ENCODE measurements at regions not wholly inside any gene's neighbourhood (a gene's known extent, or its start where the extent isn't known, plus 50 kb on each side); places are given as distances from the start of the nearest gene placed in this dataset.

DNA sequence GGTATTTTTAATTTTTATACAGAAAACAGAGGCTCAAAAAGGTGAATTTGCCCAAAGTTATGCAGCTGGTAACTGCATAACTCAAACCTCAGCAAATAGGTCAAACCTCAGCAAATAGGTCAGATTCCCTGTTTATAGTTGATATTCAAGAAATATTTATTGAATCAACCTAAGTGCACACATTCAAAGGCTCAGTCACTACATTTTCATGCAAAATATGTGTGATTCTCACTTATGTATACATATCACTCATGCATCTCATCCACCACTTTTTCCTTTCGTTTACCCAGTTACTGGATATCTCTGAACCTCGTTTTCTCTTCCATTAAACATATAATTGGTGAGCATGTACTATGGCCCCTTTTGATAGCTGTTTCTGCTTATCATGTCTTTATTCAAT is 158.3 kb upstream of the C1orf21 start:
- H3K4me3 ChIP-seq (ENCODE audit: low read depth, low read length), result no peak overlapping the region
- DNase-seq (ENCODE audit: low read depth), result no peak
- TF ChIP-seq, protein P1, sequence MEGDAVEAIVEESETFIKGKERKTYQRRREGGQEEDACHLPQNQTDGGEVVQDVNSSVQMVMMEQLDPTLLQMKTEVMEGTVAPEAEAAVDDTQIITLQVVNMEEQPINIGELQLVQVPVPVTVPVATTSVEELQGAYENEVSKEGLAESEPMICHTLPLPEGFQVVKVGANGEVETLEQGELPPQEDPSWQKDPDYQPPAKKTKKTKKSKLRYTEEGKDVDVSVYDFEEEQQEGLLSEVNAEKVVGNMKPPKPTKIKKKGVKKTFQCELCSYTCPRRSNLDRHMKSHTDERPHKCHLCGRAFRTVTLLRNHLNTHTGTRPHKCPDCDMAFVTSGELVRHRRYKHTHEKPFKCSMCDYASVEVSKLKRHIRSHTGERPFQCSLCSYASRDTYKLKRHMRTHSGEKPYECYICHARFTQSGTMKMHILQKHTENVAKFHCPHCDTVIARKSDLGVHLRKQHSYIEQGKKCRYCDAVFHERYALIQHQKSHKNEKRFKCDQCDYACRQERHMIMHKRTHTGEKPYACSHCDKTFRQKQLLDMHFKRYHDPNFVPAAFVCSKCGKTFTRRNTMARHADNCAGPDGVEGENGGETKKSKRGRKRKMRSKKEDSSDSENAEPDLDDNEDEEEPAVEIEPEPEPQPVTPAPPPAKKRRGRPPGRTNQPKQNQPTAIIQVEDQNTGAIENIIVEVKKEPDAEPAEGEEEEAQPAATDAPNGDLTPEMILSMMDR (IDR thresholded peaks at IDR 0.05; ENCODE audit: insufficient read depth, low read length), result no peak

GRCh38 chr1:184237588-184237987 is 149.2 kb upstream of the C1orf21 start:
- no peak for DNase-seq (ENCODE audit: low read depth)
- no peak overlapping the region for H3K4me3 ChIP-seq (ENCODE audit: low read depth, low read length)
- TF ChIP-seq, protein P1 (IDR thresholded peaks at IDR 0.05; ENCODE audit: insufficient read depth, low read length), result no peak

DNA sequence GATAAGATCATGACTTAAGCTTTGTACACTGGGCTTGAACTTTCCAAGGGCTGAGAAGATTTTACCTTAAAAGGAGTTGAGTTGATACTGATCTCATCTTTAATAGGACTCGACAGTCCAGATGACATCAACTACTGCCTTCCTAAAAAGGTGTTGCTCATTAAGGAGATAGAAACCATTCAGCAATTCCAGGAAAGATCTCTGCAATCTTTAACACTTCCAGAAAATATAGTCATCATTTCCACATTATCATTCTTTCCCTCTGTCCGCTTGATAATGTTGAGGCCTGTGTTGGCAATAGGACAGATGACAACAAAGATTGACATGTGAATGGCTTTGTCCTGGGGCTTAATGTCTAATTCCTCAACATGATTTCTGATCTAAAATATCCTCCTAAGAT is 145.4 kb upstream of the C1orf21 start:
- no peak for DNase-seq (ENCODE audit: low read depth)
- H3K4me3 ChIP-seq (ENCODE audit: low read depth, low read length), result no peak overlapping the region
- TF ChIP-seq, protein P1 (IDR thresholded peaks at IDR 0.05; ENCODE audit: insufficient read depth, low read length), result no peak

DNA sequence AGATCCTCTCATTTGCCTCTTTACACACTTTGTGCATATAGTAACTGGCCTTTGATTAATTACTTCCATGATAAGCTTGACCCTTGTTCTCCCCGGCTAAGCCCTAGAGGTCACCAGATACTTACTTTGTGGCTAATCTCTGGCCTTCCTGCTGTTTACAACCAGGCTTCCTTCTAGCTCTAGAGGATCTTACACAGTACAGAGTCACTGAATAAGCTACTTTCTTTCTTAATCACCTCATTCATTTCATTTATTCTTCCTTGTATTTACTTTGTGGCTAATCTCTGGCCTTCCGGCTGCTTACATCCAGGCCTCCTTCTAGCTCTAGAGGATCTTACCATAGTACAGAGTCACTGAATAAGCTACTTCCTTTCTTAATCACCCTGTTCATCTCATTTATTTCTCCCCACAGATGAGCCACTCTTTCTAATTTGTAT is 144.3 kb upstream of the C1orf21 start:
- H3K4me3 ChIP-seq (ENCODE audit: low read depth, low read length), result no peak overlapping the region
- TF ChIP-seq, protein P1 (IDR thresholded peaks at IDR 0.05; ENCODE audit: insufficient read depth, low read length), result no peak
- peak; percentile 52 for DNase-seq (ENCODE audit: low read depth)

GRCh38 chr1:184244962-184245361 is 141.9 kb upstream of the C1orf21 start:
- H3K4me3 ChIP-seq (ENCODE audit: low read depth, low read length), result no peak overlapping the region
- DNase-seq (ENCODE audit: low read depth), result no peak
- TF ChIP-seq, protein P1 (IDR thresholded peaks at IDR 0.05; ENCODE audit: insufficient read depth, low read length), result no peak

GRCh38 chr1:184247671-184248070 is 139.2 kb upstream of the C1orf21 start:
- DNase-seq (ENCODE audit: low read depth), result no peak
- TF ChIP-seq, protein P1 (IDR thresholded peaks at IDR 0.05; ENCODE audit: insufficient read depth, low read length), result no peak
- no peak overlapping the region for H3K4me3 ChIP-seq (ENCODE audit: low read depth, low read length)

DNA sequence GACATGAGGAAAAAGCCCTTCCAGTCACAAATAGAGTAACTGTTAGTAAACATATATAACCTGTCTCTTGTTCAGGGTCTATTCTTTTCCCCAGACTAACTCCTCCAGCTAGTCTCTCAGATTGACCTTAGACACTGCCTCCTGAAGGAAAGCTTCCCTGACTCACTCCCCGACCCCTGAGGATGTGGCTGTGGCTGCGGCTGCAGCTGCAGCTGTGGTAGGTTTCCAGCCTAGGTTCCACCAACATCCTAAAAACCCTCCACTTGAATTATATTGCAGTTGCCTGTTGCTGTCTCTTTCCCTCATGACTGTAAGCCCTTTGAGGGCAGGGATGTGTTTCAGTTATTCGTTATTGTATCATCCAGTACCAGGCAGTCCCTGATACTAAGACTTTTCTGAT is 132.9 kb upstream of the C1orf21 start:
- no peak for DNase-seq (ENCODE audit: low read depth)
- TF ChIP-seq, protein P1 (IDR thresholded peaks at IDR 0.05; ENCODE audit: insufficient read depth, low read length), result no peak
- H3K4me3 ChIP-seq (ENCODE audit: low read depth, low read length), result no peak overlapping the region

All from fibroblast of the aortic adventitia (primary cell).